Panc1 (cell line): ENCODE measurements at regions not wholly inside any gene's neighbourhood (a gene's known extent, or its start where the extent isn't known, plus 50 kb on each side); places are given as distances from the start of the nearest gene placed in this dataset.

Experiments
- CTCF ChIP-seq: fragments of 450-650 bp; IDR thresholded peaks from 2 replicates; pipeline ENCODE4 v1.5.1; 2017; ENCODE audit warnings: mild to moderate bottlenecking
- POLR2AphosphoS5 ChIP-seq: IDR thresholded peaks from 2 replicates; pipeline ENCODE4 v1.6.1; 2012; ENCODE audit warnings: mild to moderate bottlenecking, low read depth, low read length, moderate library complexity
- REST ChIP-seq, 2 experiments: IDR thresholded peaks; 2 replicates each; pipeline ENCODE4 v1.6.1; 2011 to 2012; ENCODE audit warnings: low read depth in 2 of 2, control low read depth in 1 of 2, low read length in 1 of 2, mild to moderate bottlenecking in 1 of 2, moderate library complexity in 1 of 2; ENCODE audit not compliant: insufficient read depth in 1 of 2
- SIN3A ChIP-seq: IDR thresholded peaks from 2 replicates; pipeline ENCODE4 v1.6.1; 2012; ENCODE audit warnings: low read depth, mild to moderate bottlenecking, low read length, moderate library complexity, borderline replicate concordance; ENCODE audit not compliant: insufficient read depth
- TCF7L2 ChIP-seq: IDR thresholded peaks from 2 replicates; pipeline ENCODE4 v1.6.1; 2011; ENCODE audit warnings: mild to moderate bottlenecking, low read depth, low read length, inconsistent platforms

- TF ChIP-seq CTCF = no peak
- no peak for TF ChIP-seq POLR2AphosphoS5
- no peak for TF ChIP-seq REST (IDR thresholded peaks at IDR 0.05; ENCODE audit: insufficient read depth in 1 of 2, low read depth in 2 of 2, low read length in 1 of 2)
- TF ChIP-seq TCF7L2 = no peak
- no peak for TF ChIP-seq SIN3A
Observed at GRCh38 chr6:23301556-23301955, 732.2 kb downstream of the HDGFL1 start.
